ENCODE measurements at regions not wholly inside any gene's neighbourhood (a gene's known extent, or its start where the extent isn't known, plus 50 kb on each side); places are given as distances from the start of the nearest gene placed in this dataset.

- H3K27me3 ChIP-seq = no peaks in the 10 kb centered on the region
- no peaks in the 10 kb centered on the region for H3K36me3 ChIP-seq (replicated peaks in 1 of 2; ENCODE audit: insufficient read depth in 1 of 2, low read depth in 2 of 2)
- TF ChIP-seq CTCF (IDR thresholded peaks at IDR 0.05) (no peak), POLR2A (IDR thresholded peaks at IDR 0.05) (no peak)
- WGBS, 2 donors = 89 to 96% methylated on average over 1 of the region's 1 CpG
- intact Hi-C loops (cut with DNase I) = no loop called here
- H3K27ac ChIP-seq = no peak overlapping the region
- ATAC-seq = no peak
- H3K4me3 ChIP-seq = no peak overlapping the region
- no peaks in the 10 kb centered on the region for H3K9me3 ChIP-seq
- no peaks in the 10 kb centered on the region for H3K4me1 ChIP-seq
- no peak for DNase-seq
Measured at GRCh38 chr1:222157612-222158011, 390.3 kb downstream of the HHIPL2 start.

- Histone ChIP-seq H3K36me3 (replicated peaks in 1 of 2; ENCODE audit: insufficient read depth in 1 of 2, low read depth in 2 of 2) (no peaks in the 10 kb centered on the region), H3K27me3 (no peaks in the 10 kb centered on the region), H3K4me3 (no peak overlapping the region), H3K9me3 (no peaks in the 10 kb centered on the region), H3K27ac (no peak overlapping the region), H3K4me1 (no peaks in the 10 kb centered on the region)
- no peak for DNase-seq
- intact Hi-C loops (cut with DNase I) = no loop called here
- TF ChIP-seq POLR2A (IDR thresholded peaks at IDR 0.05) = no peak
- TF ChIP-seq CTCF (IDR thresholded peaks at IDR 0.05) = no peak
- ATAC-seq = no peak
- WGBS, 2 donors = 6 to 31% methylated on average over 1 of the region's 1 CpG
Measured at GRCh38 chr1:222140206-222140605, 398.3 kb upstream of the DUSP10 start.

GRCh38 chr1:222138095-222138494 lies 396.2 kb upstream of the DUSP10 start:
- no peak overlapping the region for H3K27ac ChIP-seq
- no peak overlapping the region for H3K4me3 ChIP-seq
- WGBS, 2 donors = 84 to 87% methylated on average over 15 of the region's 15 CpGs
- ATAC-seq = no peak
- no peaks in the 10 kb centered on the region for H3K4me1 ChIP-seq
- intact Hi-C loops (cut with DNase I) = no loop called here
- DNase-seq = no peak
- TF ChIP-seq CTCF (IDR thresholded peaks at IDR 0.05) (no peak), POLR2A (IDR thresholded peaks at IDR 0.05) (no peak)
- no peaks in the 10 kb centered on the region for H3K9me3 ChIP-seq
- H3K36me3 ChIP-seq (replicated peaks in 1 of 2; ENCODE audit: insufficient read depth in 1 of 2, low read depth in 2 of 2) = no peaks in the 10 kb centered on the region
- no peaks in the 10 kb centered on the region for H3K27me3 ChIP-seq

- no peaks in the 10 kb centered on the region for H3K27me3 ChIP-seq
Measured at GRCh38 chr1:222136869-222137268, 395.0 kb upstream of the DUSP10 start.

More at GRCh38 chr1:222136869-222137268, 395.0 kb upstream of the DUSP10 start:
- DNase-seq (no peak), ATAC-seq (no peak)
- H3K4me1 ChIP-seq = no peaks in the 10 kb centered on the region
- no peak overlapping the region for H3K27ac ChIP-seq
- intact Hi-C loops (cut with DNase I) = no loop called here
- WGBS, 2 donors = 52 to 58% methylated on average over 1 of the region's 1 CpG
- TF ChIP-seq POLR2A (IDR thresholded peaks at IDR 0.05) (no peak), CTCF (IDR thresholded peaks at IDR 0.05) (no peak)
- H3K4me3 ChIP-seq = no peak overlapping the region
- H3K36me3 ChIP-seq (replicated peaks in 1 of 2; ENCODE audit: insufficient read depth in 1 of 2, low read depth in 2 of 2) = no peaks in the 10 kb centered on the region
- no peaks in the 10 kb centered on the region for H3K9me3 ChIP-seq
